PC-3 (cell line): ENCODE measurements at regions not wholly inside any gene's neighbourhood (a gene's known extent, or its start where the extent isn't known, plus 50 kb on each side); places are given as distances from the start of the nearest gene placed in this dataset.
"Not testable (repeated sequence)": the region's sequence is repeated elsewhere in the genome, so short reads cannot be mapped to it uniquely, and the experiment has no call there.

Experiments used
- ATAC-seq: fragments of 200-7000 bp; cut with Tn5 transposase; 2 replicates; pipeline ENCODE4 v1.9.1; 2020; ENCODE audit warnings: mild to moderate bottlenecking, moderate library complexity
- BruUV-seq: library from RNA; stranded (reverse); fragments of 400-500 nt; replicated peaks from 2 replicates; lab custom pipeline; 2021; lab: Mats Ljungman, UMichigan
- CTCF ChIA-PET: fragments of 300-600 bp; sonication (Branson Sonifier 250); formaldehyde crosslinking; loops from one replicate; lab custom pipeline; 2022; ENCODE audit warnings: antibody characterized with exemption; lab: Charles Lee
- POLR2A ChIA-PET: fragments of 300-600 bp; sonication (Branson Sonifier 250); formaldehyde crosslinking; loops from one replicate; lab custom pipeline; 2022; ENCODE audit warnings: antibody characterized with exemption; ENCODE audit not compliant: unreplicated experiment; lab: Charles Lee
- DNase-seq: peaks from one replicate; pipeline ENCODE4 v3.0.0-alpha.2; 2015
- H2AFZ ChIP-seq: fragments of 300-600 bp; sonication (generic); 2 replicates; pipeline ENCODE4 v1.6.0; 2016; ENCODE audit warnings: antibody characterized with exemption, low read length
- H3F3A ChIP-seq: fragments of 300-600 bp; sonication (generic); one replicate; pipeline ENCODE4 v1.6.0; 2017; ENCODE audit warnings: antibody characterized with exemption, low read length, control low read depth, mild to moderate bottlenecking; ENCODE audit not compliant: unreplicated experiment
- H3K27ac ChIP-seq: fragments of 300-600 bp; sonication (generic); 2 replicates; pipeline ENCODE4 v1.5.1; 2016; ENCODE audit warnings: mild to moderate bottlenecking, low read length
- H3K27me3 ChIP-seq: fragments of 300-600 bp; sonication (generic); 2 replicates; pipeline ENCODE4 v1.6.1; 2016; ENCODE audit warnings: low read length, mixed read lengths
- H3K36me3 ChIP-seq: fragments of 300-600 bp; sonication (generic); 2 replicates; pipeline ENCODE4 v1.6.1; 2016; ENCODE audit warnings: low read depth, mixed run types, low read length, mixed read lengths
- H3K4me1 ChIP-seq: fragments of 300-600 bp; sonication (generic); 2 replicates; pipeline ENCODE4 v1.5.1; 2016; ENCODE audit warnings: low read length; ENCODE audit not compliant: insufficient read depth
- H3K4me2 ChIP-seq: fragments of 300-600 bp; sonication (generic); 2 replicates; pipeline ENCODE4 v1.6.0; 2016; ENCODE audit warnings: low read length
- H3K4me3 ChIP-seq: fragments of 300-600 bp; sonication (generic); 2 replicates; pipeline ENCODE4 v1.5.1; 2016; ENCODE audit warnings: mild to moderate bottlenecking, low read length, mixed read lengths
- H3K79me2 ChIP-seq: fragments of 300-600 bp; sonication (generic); 2 replicates; pipeline ENCODE4 v1.6.1; 2017; ENCODE audit warnings: low read length, mixed read lengths
- H3K9ac ChIP-seq: fragments of 300-600 bp; sonication (generic); 2 replicates; pipeline ENCODE4 v1.6.0; 2016; ENCODE audit warnings: mild to moderate bottlenecking, low read length
- H3K9me2 ChIP-seq: fragments of 300-600 bp; sonication (generic); replicated peaks from 2 replicates; pipeline ENCODE4 v1.6.1; 2016; ENCODE audit warnings: mixed run types, low read length, mixed read lengths
- H3K9me3 ChIP-seq: fragments of 300-600 bp; sonication (generic); 2 replicates; pipeline ENCODE4 v1.6.1; 2016; ENCODE audit warnings: low read length, mixed read lengths
- H4K20me1 ChIP-seq: fragments of 300-600 bp; sonication (generic); 2 replicates; pipeline ENCODE4 v1.6.1; 2016; ENCODE audit warnings: low read length, mixed read lengths
- CTCF ChIP-seq: fragments of 300-600 bp; sonication (generic); conservative IDR thresholded peaks from 2 replicates; pipeline ENCODE4 v1.5.1; 2017; ENCODE audit warnings: antibody characterized with exemption, low read depth, mild to moderate bottlenecking, low read length
- EZH2 ChIP-seq: fragments of 300-600 bp; sonication (generic); IDR thresholded peaks from one replicate; pipeline ENCODE4 v1.6.1; 2017; ENCODE audit warnings: antibody characterized with exemption, mild to moderate bottlenecking, low read length; ENCODE audit not compliant: unreplicated experiment
- EZH2phosphoT487 ChIP-seq: fragments of 300-600 bp; sonication (generic); IDR thresholded peaks from 2 replicates; pipeline ENCODE4 v1.6.1; 2018; ENCODE audit warnings: mild to moderate bottlenecking, antibody characterized with exemption, low read length, borderline replicate concordance
- intact Hi-C: fragments of 100-400 bp; cut with micrococcal nuclease; formaldehyde crosslinking; loops from 2 replicates; pipeline ENCODE4 v1.9.0; 2023

- DNase-seq, H2AFZ ChIP-seq, H4K20me1 ChIP-seq, H3K36me3 ChIP-seq, H3K4me1 ChIP-seq, intact Hi-C loops, H3K79me2 ChIP-seq, H3F3A ChIP-seq, H3K27ac ChIP-seq, BruUV-seq, POLR2A ChIA-PET, H3K4me3 ChIP-seq, H3K9ac ChIP-seq, H3K9me3 ChIP-seq, H3K27me3 ChIP-seq, H3K9me2 ChIP-seq, CTCF ChIA-PET, H3K4me2 ChIP-seq: not testable (repeated sequence)
- 0 out of 2 replicates have a peak, but pooled peaks have one; percentile 33 for ATAC-seq
- peak; percentile 48 for TF ChIP-seq CTCF
Measured at GRCh38 chr17:22548873-22549272, 856.5 kb downstream of the KCNJ18 start.

DNA sequence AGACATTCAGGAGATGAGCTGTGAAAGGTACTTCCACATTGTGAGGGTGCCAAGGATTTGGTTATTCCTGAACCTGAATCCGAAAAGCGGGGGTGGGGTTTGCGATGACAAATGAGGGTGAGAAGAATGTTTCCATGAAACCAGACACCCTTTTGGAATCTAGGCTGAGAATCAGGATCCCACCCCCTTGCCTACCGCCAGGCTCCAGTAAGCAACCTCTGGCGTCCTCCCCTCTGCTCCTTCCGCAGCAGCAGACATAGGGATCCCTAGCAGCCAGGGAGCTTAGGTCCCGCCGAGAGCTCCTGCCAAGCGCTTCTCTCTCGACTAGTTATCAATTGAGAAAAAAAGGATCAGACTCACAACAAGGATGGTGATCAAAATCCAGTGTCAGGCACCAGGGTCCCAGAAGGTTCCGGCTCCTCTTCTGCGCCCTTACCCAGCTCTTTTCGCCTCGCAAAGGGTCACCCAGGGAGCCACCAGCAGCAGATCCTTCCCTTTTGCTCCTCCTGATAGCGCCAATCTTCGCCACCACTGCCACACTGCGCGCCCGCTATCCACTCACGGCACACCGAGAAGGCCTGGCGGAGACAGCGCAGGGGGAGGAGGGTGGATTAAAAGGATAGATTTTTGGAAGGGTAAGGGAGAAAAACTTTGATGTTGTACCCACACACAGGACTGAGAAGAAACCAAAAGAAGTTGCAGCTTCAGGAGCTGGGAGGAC is 859.5 kb downstream of the KCNJ18 start:
- POLR2A ChIA-PET, H4K20me1 ChIP-seq, DNase-seq, H3K27ac ChIP-seq, H3K27me3 ChIP-seq, H3K4me1 ChIP-seq, H3K36me3 ChIP-seq, H2AFZ ChIP-seq, H3F3A ChIP-seq, BruUV-seq, ATAC-seq, H3K79me2 ChIP-seq, CTCF ChIA-PET, H3K9me3 ChIP-seq, H3K4me2 ChIP-seq, intact Hi-C loops, H3K9ac ChIP-seq, H3K9me2 ChIP-seq, H3K4me3 ChIP-seq: not testable (repeated sequence)

DNA sequence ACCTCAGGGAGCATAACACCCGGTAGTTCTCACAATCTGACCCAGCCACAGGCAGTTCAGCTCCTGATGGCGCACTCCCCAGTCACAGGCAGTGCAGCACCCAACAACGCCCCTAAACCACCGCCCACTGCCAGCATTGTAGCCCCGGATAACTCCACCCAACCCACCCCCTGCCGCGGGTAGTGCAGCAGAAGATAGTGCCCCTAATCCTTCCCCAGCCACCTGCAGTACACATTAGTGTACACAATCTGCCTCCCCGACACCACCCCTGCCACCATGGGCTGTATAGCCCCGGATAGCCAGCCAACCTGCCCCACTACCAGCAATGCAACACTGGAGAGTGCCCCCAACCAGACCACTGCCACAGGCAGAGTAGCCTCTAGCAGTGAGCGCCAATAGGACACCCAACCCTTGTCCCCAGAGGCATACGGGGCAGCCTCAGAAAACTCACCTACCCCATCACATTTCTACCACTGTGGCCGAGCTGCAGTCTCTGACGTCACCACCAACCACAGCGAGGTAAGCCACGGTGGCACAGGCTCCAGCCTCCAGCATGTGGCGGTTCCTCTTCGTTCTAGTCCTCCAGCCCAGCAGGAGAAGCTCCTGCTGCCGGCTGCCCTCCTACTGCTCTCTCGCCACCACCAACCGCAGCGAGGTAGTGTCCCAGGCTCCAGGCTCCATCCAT is 877.3 kb downstream of the KCNJ18 start:
- Histone ChIP-seq H3K79me2 (no peaks in the 10 kb centered on the region), H3K9ac (no peak overlapping the region), H3K4me3 (no peak overlapping the region), H3K4me2 (no peak overlapping the region), H3K9me2 (no peaks in the 10 kb centered on the region), H3K4me1 (no peaks in the 10 kb centered on the region), H3K27me3 (no peaks in the 10 kb centered on the region), H4K20me1 (no peaks in the 10 kb centered on the region), H3K27ac (no peak overlapping the region), H3K9me3 (no peaks in the 10 kb centered on the region), H2AFZ (no peak overlapping the region), H3F3A (no peaks in the 10 kb centered on the region), H3K36me3 (no peaks in the 10 kb centered on the region)
- POLR2A ChIA-PET, result no interaction called here
- ATAC-seq (no peak), DNase-seq (no peak)
- TF ChIP-seq EZH2phosphoT487, result no peak
- no peak for TF ChIP-seq CTCF
- TF ChIP-seq EZH2, result no peak
- intact Hi-C loops, result no loop called here
- CTCF ChIA-PET, result no interaction called here
- no TSS peak for BruUV-seq
